GM19468 (cell line): ENCODE measurements at regions not wholly inside any gene's neighbourhood (a gene's known extent, or its start where the extent isn't known, plus 50 kb on each side); places are given as distances from the start of the nearest gene placed in this dataset.
A peak's percentile ranks its signal among the peaks of the same experiment; 100 is the strongest.

Source experiments
- ATAC-seq: cut with Tn5 transposase; IDR thresholded peaks from one replicate; pipeline ENCODE4 v1.9.1; 2021; ENCODE audit warnings: mild to moderate bottlenecking, moderate library complexity, moderate number of reproducible peaks; ENCODE audit not compliant: unreplicated experiment; ENCODE audit errors: extremely low read depth

GRCh38 chr3:116767726-116768125 is 58.1 kb downstream of the TUSC7 start:
- no peak for ATAC-seq

GRCh38 chr3:116770815-116771450 is 61.4 kb downstream of the TUSC7 start:
- ATAC-seq = peak; percentile 91

- ATAC-seq = no peak
These were observed 67.6 kb downstream of the TUSC7 start for GRCh38 chr3:116776880-116777785.

GRCh38 chr3:116785226-116785625 is 75.6 kb downstream of the TUSC7 start:
- no peak for ATAC-seq

GRCh38 chr3:116802651-116803050 is 93.1 kb downstream of the TUSC7 start:
- ATAC-seq = no peak

- ATAC-seq = no peak
These were observed 96.8 kb downstream of the TUSC7 start for GRCh38 chr3:116806351-116806750.

GRCh38 chr3:116808725-116809124 is 99.1 kb downstream of the TUSC7 start:
- ATAC-seq = no peak

GRCh38 chr3:116809208-116809607 is 99.6 kb downstream of the TUSC7 start:
- ATAC-seq = no peak

- ATAC-seq = no peak
These were observed 102.2 kb downstream of the TUSC7 start for GRCh38 chr3:116811754-116812153.

GRCh38 chr3:116812949-116813348 is 103.4 kb downstream of the TUSC7 start:
- ATAC-seq = no peak

GRCh38 chr3:116815321-116815720 is 105.7 kb downstream of the TUSC7 start:
- no peak for ATAC-seq

- no peak for ATAC-seq
These were observed 106.4 kb downstream of the TUSC7 start for GRCh38 chr3:116815831-116816588.

- ATAC-seq = no peak
These were observed 111.8 kb downstream of the TUSC7 start for GRCh38 chr3:116821371-116821770.

GRCh38 chr3:116824208-116824607 is 114.6 kb downstream of the TUSC7 start:
- ATAC-seq = no peak

- no peak for ATAC-seq
These were observed 123.6 kb downstream of the TUSC7 start for GRCh38 chr3:116833202-116833601.

- ATAC-seq = no peak
These were observed 125.2 kb downstream of the TUSC7 start for GRCh38 chr3:116834816-116835215.

- no peak for ATAC-seq
These were observed 126.1 kb downstream of the TUSC7 start for GRCh38 chr3:116835658-116836057.

GRCh38 chr3:116836286-116836685 is 126.7 kb downstream of the TUSC7 start:
- ATAC-seq = no peak

GRCh38 chr3:116837483-116837882 is 127.9 kb downstream of the TUSC7 start:
- no peak for ATAC-seq

GRCh38 chr3:116841003-116841735 is 131.6 kb downstream of the TUSC7 start:
- no peak for ATAC-seq
